Activated naive CD8-positive, alpha-beta T cell treated with anti-CD3 and anti-CD28 coated beads, Interleukin-2, amount 50 U/mL, for 24 hours (primary cell): ENCODE measurements at regions not wholly inside any gene's neighbourhood (a gene's known extent, or its start where the extent isn't known, plus 50 kb on each side); places are given as distances from the start of the nearest gene placed in this dataset.
A peak's percentile ranks its signal among the peaks of the same experiment; 100 is the strongest.

Experiments
- ATAC-seq: fragments of 150-1000 bp; cut with Tn5 transposase; one replicate; pipeline ENCODE4 v1.10.0; 2021
- DNase-seq: peaks from one replicate; pipeline ENCODE4 v3.0.0; 2021
- H3K27ac Mint-ChIP-seq: one replicate; pipeline ENCODE4 v1.8.0; 2021; ENCODE audit warnings: mild to moderate bottlenecking, mixed read lengths
- H3K27me3 Mint-ChIP-seq: one replicate; pipeline ENCODE4 v1.8.0; 2021; ENCODE audit warnings: mixed read lengths
- H3K36me3 Mint-ChIP-seq: one replicate; pipeline ENCODE4 v1.8.0; 2021; ENCODE audit warnings: low read depth, mixed read lengths
- H3K4me1 Mint-ChIP-seq: one replicate; pipeline ENCODE4 v1.8.0; 2021; ENCODE audit warnings: mixed read lengths
- H3K4me3 Mint-ChIP-seq: one replicate; pipeline ENCODE4 v1.8.0; 2021; ENCODE audit warnings: mild to moderate bottlenecking, moderate library complexity, mixed read lengths
- H3K9me3 Mint-ChIP-seq: one replicate; pipeline ENCODE4 v1.8.0; 2021; ENCODE audit warnings: mixed read lengths

GRCh38 chr13:109844396-109844795 is 58.0 kb upstream of the IRS2 start:
- DNase-seq (no peak), ATAC-seq (no peak)
- Mint-ChIP-seq H3K27ac (no peak overlapping the region), H3K4me1 (peaks cover 9% of the 10 kb centered on the region), H3K9me3 (no peaks in the 10 kb centered on the region), H3K27me3 (peaks cover 26% of the 10 kb centered on the region), H3K4me3 (no peak overlapping the region), H3K36me3 (no peaks in the 10 kb centered on the region)

- Mint-ChIP-seq H3K9me3 (no peaks in the 10 kb centered on the region), H3K4me3 (no peak overlapping the region), H3K27me3 (peaks cover 27% of the 10 kb centered on the region), H3K4me1 (peaks cover 9% of the 10 kb centered on the region), H3K36me3 (no peaks in the 10 kb centered on the region), H3K27ac (no peak overlapping the region)
- ATAC-seq (no peak), DNase-seq (no peak)
Measured at GRCh38 chr13:109843695-109844094, 57.3 kb upstream of the IRS2 start.

- no peak overlapping the region for H3K27ac Mint-ChIP-seq
- H3K4me3 Mint-ChIP-seq: no peak overlapping the region
- H3K4me1 Mint-ChIP-seq: peaks cover 9% of the 10 kb centered on the region
- ATAC-seq (no peak), DNase-seq (no peak)
- no peaks in the 10 kb centered on the region for H3K36me3 Mint-ChIP-seq
- peaks cover 27% of the 10 kb centered on the region for H3K27me3 Mint-ChIP-seq
- H3K9me3 Mint-ChIP-seq: no peaks in the 10 kb centered on the region
Measured at GRCh38 chr13:109842212-109842920, 56.0 kb upstream of the IRS2 start.

DNA sequence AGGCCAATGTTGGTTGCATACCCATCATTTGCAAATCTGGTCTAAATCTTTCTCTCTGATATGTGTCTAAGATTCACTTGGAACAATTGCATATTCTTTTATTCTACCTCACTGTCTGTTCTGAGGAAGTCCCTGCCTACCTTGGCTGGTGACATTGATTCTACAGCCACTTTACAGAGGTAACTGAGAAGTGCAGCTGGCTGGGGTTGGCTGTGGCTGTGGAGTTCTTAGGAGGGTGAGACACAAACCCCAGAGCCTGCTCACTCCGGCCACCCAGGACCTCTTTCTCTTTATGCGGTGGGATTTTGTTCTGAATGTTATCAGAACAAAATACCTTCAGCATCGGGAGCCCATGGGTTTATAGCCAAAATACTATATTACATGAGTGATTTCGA is 54.5 kb upstream of the IRS2 start:
- no peak overlapping the region for H3K4me3 Mint-ChIP-seq
- H3K36me3 Mint-ChIP-seq: no peaks in the 10 kb centered on the region
- no peak overlapping the region for H3K27ac Mint-ChIP-seq
- peaks cover 23% of the 10 kb centered on the region for H3K27me3 Mint-ChIP-seq
- ATAC-seq: no peak
- no peak for DNase-seq
- no peaks in the 10 kb centered on the region for H3K9me3 Mint-ChIP-seq
- H3K4me1 Mint-ChIP-seq: peaks cover 9% of the 10 kb centered on the region

- Mint-ChIP-seq H3K4me1 (peaks cover 9% of the 10 kb centered on the region), H3K9me3 (no peaks in the 10 kb centered on the region), H3K27ac (no peak overlapping the region), H3K4me3 (peak overlapping the region; percentile 12), H3K36me3 (no peaks in the 10 kb centered on the region), H3K27me3 (peaks cover 25% of the 10 kb centered on the region)
- ATAC-seq (peak; percentile 98), DNase-seq (peak; percentile 14)
Measured at GRCh38 chr13:109840201-109840892, 54.0 kb upstream of the IRS2 start.

- ATAC-seq (no peak), DNase-seq (no peak)
- H3K36me3 Mint-ChIP-seq: no peaks in the 10 kb centered on the region
- H3K27ac Mint-ChIP-seq: no peak overlapping the region
- no peaks in the 10 kb centered on the region for H3K9me3 Mint-ChIP-seq
- peaks cover 9% of the 10 kb centered on the region for H3K4me1 Mint-ChIP-seq
- H3K27me3 Mint-ChIP-seq: peaks cover 27% of the 10 kb centered on the region
- no peak overlapping the region for H3K4me3 Mint-ChIP-seq
Measured at GRCh38 chr13:109836629-109837607, 50.5 kb upstream of the IRS2 start.
